Neuronal stem cell (in vitro differentiated cells): ENCODE measurements at regions not wholly inside any gene's neighbourhood (a gene's known extent, or its start where the extent isn't known, plus 50 kb on each side); places are given as distances from the start of the nearest gene placed in this dataset.

Experiments used
- DNase-seq: peaks from one replicate; pipeline ENCODE4 v3.0.0-alpha.2; 2013; ENCODE audit warnings: low spot score
- H2AFZ ChIP-seq: one replicate; pipeline ENCODE4 v1.6.1; 2013; ENCODE audit warnings: mild to moderate bottlenecking, low read length, inconsistent platforms
- H2AK5ac ChIP-seq: 2 replicates; pipeline ENCODE4 v1.6.1; 2013; ENCODE audit warnings: low read depth, mild to moderate bottlenecking, inconsistent platforms, low read length, moderate library complexity, mixed read lengths
- H2BK120ac ChIP-seq: 2 replicates; pipeline ENCODE4 v1.6.1; 2013; ENCODE audit warnings: low read depth, mild to moderate bottlenecking, inconsistent platforms, low read length, moderate library complexity, mixed read lengths
- H2BK12ac ChIP-seq: one replicate; pipeline ENCODE4 v1.6.1; 2013; ENCODE audit warnings: low read length, inconsistent platforms
- H2BK15ac ChIP-seq: 2 replicates; pipeline ENCODE4 v1.6.1; 2013; ENCODE audit warnings: mild to moderate bottlenecking, low read length, inconsistent platforms, mixed read lengths
- H2BK5ac ChIP-seq: one replicate; pipeline ENCODE4 v1.6.1; 2013; ENCODE audit warnings: inconsistent platforms, mild to moderate bottlenecking, low read length, moderate library complexity
- H3K14ac ChIP-seq: one replicate; pipeline ENCODE4 v1.6.1; 2013; ENCODE audit warnings: low read length, inconsistent platforms
- H3K18ac ChIP-seq: 2 replicates; pipeline ENCODE4 v1.6.1; 2013; ENCODE audit warnings: low read length, inconsistent platforms
- H3K23ac ChIP-seq: 2 replicates; pipeline ENCODE4 v1.6.1; 2013; ENCODE audit warnings: low read depth, mild to moderate bottlenecking, mixed read lengths, low read length, inconsistent platforms; ENCODE audit not compliant: poor library complexity
- H3K27ac ChIP-seq: replicated peaks from 3 replicates; pipeline ENCODE4 v1.5.1; 2013; ENCODE audit warnings: low read length, inconsistent platforms
- H3K27me3 ChIP-seq, 3 experiments: 2 replicates each; pipeline ENCODE4 v1.6.1; 2013; ENCODE audit warnings: low read length in 3 of 3, mild to moderate bottlenecking in 2 of 3, inconsistent platforms in 1 of 3, low read depth in 1 of 3, mixed read lengths in 1 of 3, moderate library complexity in 1 of 3; ENCODE audit not compliant: control insufficient read depth in 3 of 3, insufficient read depth in 3 of 3
- H3K36me3 ChIP-seq, 2 donors: replicated peaks in 1 of 2; 2 replicates each; pipeline ENCODE4 v1.6.1; 2013; ENCODE audit warnings: low read length in 2 of 2; ENCODE audit not compliant: control insufficient read depth in 2 of 2, insufficient read depth in 2 of 2
- H3K4ac ChIP-seq: 2 replicates; pipeline ENCODE4 v1.6.1; 2013; ENCODE audit warnings: inconsistent platforms, mild to moderate bottlenecking, low read length, moderate library complexity
- H3K4me1 ChIP-seq, 2 donors: 1 replicate in 1 of 2; 2 replicates in 1 of 2; pipeline ENCODE4 v1.6.1; 2013; ENCODE audit warnings: low read length in 2 of 2, low read depth in 1 of 2; ENCODE audit not compliant: control insufficient read depth in 2 of 2, insufficient read depth in 1 of 2
- H3K4me2 ChIP-seq: one replicate; pipeline ENCODE4 v1.6.1; 2013; ENCODE audit warnings: mild to moderate bottlenecking, low read length, inconsistent platforms; ENCODE audit not compliant: insufficient read depth, poor library complexity, severe bottlenecking
- H3K4me3 ChIP-seq, 2 donors: 2 replicates each; pipeline ENCODE4 v1.5.1; 2013; ENCODE audit warnings: low read length in 2 of 2, mild to moderate bottlenecking in 2 of 2, inconsistent platforms in 1 of 2, moderate library complexity in 1 of 2
- H3K79me1 ChIP-seq: one replicate; pipeline ENCODE4 v1.6.1; 2013; ENCODE audit warnings: low read depth, mild to moderate bottlenecking, inconsistent platforms, low read length, moderate library complexity
- H3K9ac ChIP-seq: one replicate; pipeline ENCODE4 v1.6.1; 2013; ENCODE audit warnings: mild to moderate bottlenecking, low read depth, low read length, inconsistent platforms; ENCODE audit not compliant: poor library complexity
- H3K9me3 ChIP-seq, 2 donors: replicated peaks in 1 of 2; 2 replicates each; pipeline versions ENCODE3 to v1.6.1; 2013; ENCODE audit warnings: low read length in 2 of 2, mild to moderate bottlenecking in 2 of 2, inconsistent platforms in 1 of 2, low read depth in 1 of 2, mixed read lengths in 1 of 2, moderate library complexity in 1 of 2; ENCODE audit not compliant: control insufficient read depth in 2 of 2, insufficient read depth in 1 of 2
- H4K8ac ChIP-seq: one replicate; pipeline ENCODE4 v1.6.1; 2013; ENCODE audit warnings: low read depth, mild to moderate bottlenecking, inconsistent platforms, low read length, moderate library complexity
- H4K91ac ChIP-seq: one replicate; pipeline ENCODE4 v1.6.1; 2013; ENCODE audit warnings: low read length, low read depth, mild to moderate bottlenecking, inconsistent platforms; ENCODE audit not compliant: poor library complexity
- WGBS, 2 donors: extraction: QIAGEN DNeasy Blood & Tissue Kit; methylation state at CpG; one replicate each; pipeline ENCODE4 v1.1.7; 2013; ENCODE audit warnings: missing lambda C conversion rate in 2 of 2, mixed read lengths in 1 of 2; ENCODE audit not compliant: insufficient read length in 2 of 2, insufficient replicate concordance in 1 of 2; ENCODE audit errors: extremely low coverage in 2 of 2; 5-methylcytosine and 5-hydroxymethylcytosine counted together

DNA sequence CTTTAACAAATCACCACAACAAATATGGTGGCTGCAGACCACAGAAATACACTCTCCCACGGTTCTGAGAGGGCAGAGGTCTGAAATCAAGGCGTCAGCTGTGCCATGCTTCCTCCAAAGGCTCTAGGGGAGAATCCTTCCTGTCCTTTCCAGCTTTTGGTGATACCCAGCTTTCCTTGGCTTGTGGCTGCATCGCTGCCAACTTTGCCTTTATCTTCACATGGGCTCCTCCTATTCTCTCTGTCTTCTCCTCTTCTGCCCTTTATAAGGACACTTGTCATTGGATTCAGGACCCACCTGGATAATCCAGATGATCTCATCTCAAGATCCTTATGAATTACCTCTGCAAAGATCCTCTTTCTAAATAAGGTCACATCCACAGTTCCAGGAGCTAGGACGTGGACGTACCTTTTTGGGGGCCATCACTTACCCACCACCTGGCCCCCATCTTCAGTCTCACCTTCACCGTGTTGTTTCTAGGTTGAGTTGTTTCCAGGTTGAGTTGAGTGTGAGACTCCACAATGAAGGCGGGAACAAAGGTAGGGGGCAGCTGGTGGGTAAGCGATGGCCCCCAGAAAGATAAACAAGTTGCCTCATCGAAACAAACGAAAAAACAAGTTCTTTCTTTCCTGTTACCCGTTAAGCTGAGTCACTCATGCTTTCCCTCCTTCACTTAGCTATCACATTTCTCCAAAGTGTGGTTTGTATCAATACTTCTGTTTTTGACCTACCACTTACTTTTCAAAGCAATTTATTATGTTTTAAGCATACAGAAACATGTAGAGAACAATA lies 68.9 kb upstream of the SLC22A16 start:
- H3K79me1 ChIP-seq = no peaks in the 10 kb centered on the region
- no peak overlapping the region for H3K4me2 ChIP-seq
- no peak overlapping the region for H3K4me3 ChIP-seq
- no peaks in the 10 kb centered on the region for H3K36me3 ChIP-seq
- H2BK120ac ChIP-seq = no peak overlapping the region
- no peak overlapping the region for H2BK15ac ChIP-seq
- no peak overlapping the region for H3K14ac ChIP-seq
- H3K4ac ChIP-seq = no peak overlapping the region
- no CpG with 5 or more reads among the region's 11 CpGs for WGBS, 2 donors
- no peak overlapping the region for H2AK5ac ChIP-seq
- H2AFZ ChIP-seq = no peak overlapping the region
- H3K27ac ChIP-seq = no peak overlapping the region
- no peak for DNase-seq
- H3K18ac ChIP-seq = no peak overlapping the region
- no peak overlapping the region for H2BK5ac ChIP-seq
- H3K4me1 ChIP-seq = no peaks in the 10 kb centered on the region
- H3K9me3 ChIP-seq = peaks cover 0 to 2% of the 10 kb centered on the region in 2 donors
- H3K27me3 ChIP-seq = peaks cover 0 to 2% (median 0%) of the 10 kb centered on the region in 3 experiments
- no peak overlapping the region for H3K23ac ChIP-seq
- H2BK12ac ChIP-seq = no peak overlapping the region
- no peak overlapping the region for H3K9ac ChIP-seq
- no peak overlapping the region for H4K8ac ChIP-seq
- H4K91ac ChIP-seq = no peak overlapping the region

DNA sequence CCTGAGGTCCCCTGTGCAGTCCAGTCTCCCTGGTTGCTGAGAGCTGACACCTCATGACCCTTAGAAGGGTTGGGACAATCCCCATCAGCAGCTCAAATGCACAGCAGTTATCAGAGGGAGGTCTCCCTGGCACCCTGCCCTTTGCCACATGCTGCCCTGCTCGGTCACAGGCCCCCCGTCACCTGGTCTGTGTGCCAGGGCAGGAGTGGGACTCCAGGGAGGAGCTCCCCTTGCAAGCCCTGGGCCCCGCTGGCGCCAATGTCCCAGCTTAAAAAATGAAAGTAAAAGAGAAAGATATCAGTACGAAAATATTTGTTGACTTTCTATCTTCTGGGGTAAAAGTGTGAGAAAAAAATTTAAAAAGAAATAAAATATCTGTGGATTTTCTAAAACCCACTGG lies 68.1 kb upstream of the SLC22A16 start:
- no peak overlapping the region for H3K18ac ChIP-seq
- no peaks in the 10 kb centered on the region for H3K36me3 ChIP-seq
- no peak overlapping the region for H4K91ac ChIP-seq
- H4K8ac ChIP-seq = no peak overlapping the region
- H3K27me3 ChIP-seq = peaks cover 0 to 2% (median 0%) of the 10 kb centered on the region in 3 experiments
- no peaks in the 10 kb centered on the region for H3K4me1 ChIP-seq
- H3K27ac ChIP-seq = no peak overlapping the region
- DNase-seq = no peak
- no peak overlapping the region for H2BK12ac ChIP-seq
- H3K4me3 ChIP-seq = no peak overlapping the region
- H3K14ac ChIP-seq = no peak overlapping the region
- H2BK15ac ChIP-seq = no peak overlapping the region
- H2BK120ac ChIP-seq = no peak overlapping the region
- H3K9me3 ChIP-seq = peaks cover 0 to 2% of the 10 kb centered on the region in 2 donors
- no peak overlapping the region for H2BK5ac ChIP-seq
- whole genome bisulfite sequencing, 2 donors = 100% methylated on average over 1 of the region's 5 CpGs
- H3K9ac ChIP-seq = no peak overlapping the region
- no peak overlapping the region for H3K23ac ChIP-seq
- no peak overlapping the region for H3K4ac ChIP-seq
- H2AFZ ChIP-seq = no peak overlapping the region
- no peaks in the 10 kb centered on the region for H3K79me1 ChIP-seq
- no peak overlapping the region for H2AK5ac ChIP-seq
- H3K4me2 ChIP-seq = no peak overlapping the region

DNA sequence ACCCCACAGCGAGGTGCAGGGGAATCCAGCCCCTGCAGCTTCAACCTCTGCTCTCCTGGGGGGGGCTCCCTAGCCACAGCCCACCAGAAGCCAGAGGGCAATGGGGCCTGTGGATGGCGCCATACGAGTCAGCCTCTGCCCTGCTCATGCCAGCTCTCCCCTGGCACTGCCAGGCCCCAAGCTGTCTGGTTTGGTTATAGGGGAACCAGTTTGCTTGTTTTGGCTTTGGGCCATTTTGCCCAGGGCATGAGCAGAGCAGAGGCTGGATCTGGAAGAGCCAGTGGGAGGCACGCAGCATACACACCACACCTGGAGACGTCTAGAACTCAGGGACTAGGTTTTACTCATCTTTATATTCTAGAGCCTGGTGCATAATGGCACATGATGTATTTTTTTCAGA lies 66.7 kb upstream of the SLC22A16 start:
- Histone ChIP-seq H3K9me3 (peaks cover 0 to 6% of the 10 kb centered on the region in 2 donors), H2BK12ac (no peak overlapping the region), H4K8ac (no peak overlapping the region), H3K79me1 (no peaks in the 10 kb centered on the region), H2AK5ac (no peak overlapping the region), H2BK15ac (no peak overlapping the region), H3K23ac (no peak overlapping the region), H2BK5ac (no peak overlapping the region), H3K4me2 (no peak overlapping the region), H3K36me3 (no peaks in the 10 kb centered on the region), H3K27ac (no peak overlapping the region), H3K27me3 (peaks cover 0 to 2% (median 0%) of the 10 kb centered on the region in 3 experiments), H3K4ac (no peak overlapping the region), H3K9ac (no peak overlapping the region), H3K14ac (no peak overlapping the region), H2BK120ac (no peak overlapping the region), H3K4me1 (no peaks in the 10 kb centered on the region), H3K4me3 (no peak overlapping the region), H4K91ac (no peak overlapping the region), H3K18ac (no peak overlapping the region), H2AFZ (no peak overlapping the region)
- WGBS, 2 donors = no CpG with 5 or more reads among the region's 5 CpGs
- DNase-seq = no peak

DNA sequence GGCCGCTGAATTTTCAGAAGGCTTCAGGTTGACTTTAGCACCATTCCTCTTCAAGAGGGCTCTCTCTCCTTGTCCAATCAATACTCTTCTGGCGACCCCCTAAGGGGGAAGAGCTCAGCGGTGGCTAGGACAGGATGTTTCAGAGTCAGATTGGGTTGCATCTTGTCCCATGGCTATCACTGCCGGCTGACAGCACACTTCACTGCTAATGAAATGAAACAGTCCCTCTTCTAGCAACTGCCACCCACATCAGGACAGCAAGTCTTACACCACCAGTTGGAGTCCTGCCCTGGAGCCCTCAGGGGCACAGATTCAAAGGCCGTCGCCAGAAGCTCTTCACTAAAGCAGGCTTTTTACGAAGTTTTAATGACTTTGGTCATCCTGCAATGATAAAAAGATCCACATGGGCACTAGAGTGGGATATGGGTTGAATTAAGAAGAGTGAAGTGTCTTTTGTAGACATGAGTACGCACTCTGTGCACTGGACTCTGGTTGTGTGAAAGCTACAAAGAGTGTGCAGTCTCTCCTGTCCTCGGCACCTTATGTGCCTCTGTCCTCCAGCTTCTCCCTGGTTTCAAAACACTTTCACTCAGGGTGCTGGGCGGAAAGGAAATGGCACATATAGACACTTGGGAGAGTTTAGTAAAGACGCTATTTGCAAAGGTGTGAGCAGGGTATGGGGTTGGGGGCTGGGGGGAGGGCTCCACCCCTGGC lies 66.1 kb upstream of the SLC22A16 start:
- no peak overlapping the region for H3K4me3 ChIP-seq
- H4K8ac ChIP-seq = no peak overlapping the region
- no CpG with 5 or more reads among the region's 11 CpGs for WGBS, 2 donors
- peaks cover 0 to 2% (median 0%) of the 10 kb centered on the region in 3 experiments for H3K27me3 ChIP-seq
- H3K79me1 ChIP-seq = no peaks in the 10 kb centered on the region
- no peak overlapping the region for H3K23ac ChIP-seq
- no peaks in the 10 kb centered on the region for H3K36me3 ChIP-seq
- H3K27ac ChIP-seq = no peak overlapping the region
- no peak overlapping the region for H2BK120ac ChIP-seq
- DNase-seq = no peak
- H3K4ac ChIP-seq = no peak overlapping the region
- H2BK12ac ChIP-seq = no peak overlapping the region
- H4K91ac ChIP-seq = no peak overlapping the region
- no peak overlapping the region for H2BK5ac ChIP-seq
- no peak overlapping the region for H3K14ac ChIP-seq
- no peak overlapping the region for H2BK15ac ChIP-seq
- H3K4me2 ChIP-seq = no peak overlapping the region
- no peak overlapping the region for H3K9ac ChIP-seq
- no peak overlapping the region for H2AFZ ChIP-seq
- H2AK5ac ChIP-seq = no peak overlapping the region
- H3K9me3 ChIP-seq = peaks cover 0 to 6% of the 10 kb centered on the region in 2 donors
- H3K18ac ChIP-seq = no peak overlapping the region
- H3K4me1 ChIP-seq = no peaks in the 10 kb centered on the region
